ENCODE measurements at regions not wholly inside any gene's neighbourhood (a gene's known extent, or its start where the extent isn't known, plus 50 kb on each side); places are given as distances from the start of the nearest gene placed in this dataset.

- Histone ChIP-seq H3K27me3 (ENCODE audit: insufficient read depth, low read depth) (peaks cover 24% of the 10 kb centered on the region; the same call in 1 of the 2 replicates), H2AFZ (no peak overlapping the region), H3K4me1 (replicated peaks; ENCODE audit: insufficient read depth) (no peaks in the 10 kb centered on the region), H3K79me2 (ENCODE audit: low read depth) (no peaks in the 10 kb centered on the region), H3K27ac (no peak overlapping the region), H3K9me2 (ENCODE audit: insufficient read depth) (no peaks in the 10 kb centered on the region), H3F3A (ENCODE audit: insufficient read depth, low read depth) (no peaks in the 10 kb centered on the region), H3K9me3 (ENCODE audit: insufficient read depth, low read depth) (no peaks in the 10 kb centered on the region), H4K20me1 (ENCODE audit: insufficient read depth) (no peaks in the 10 kb centered on the region), H3K4me2 (no peak overlapping the region), H3K4me3 (no peak overlapping the region), H3K36me3 (ENCODE audit: low read depth) (no peaks in the 10 kb centered on the region)
- TF ChIP-seq CTCF (conservative IDR thresholded peaks at IDR 0.05): no peak
- TF ChIP-seq EZH2 (IDR thresholded peaks at IDR 0.05; ENCODE audit: low read depth): no peak
- DNase-seq: no peak
- no TSS peak for BruUV-seq (replicated peaks)
- ChIA-PET CTCF (no interaction called here), POLR2A (ENCODE audit: unreplicated experiment) (no interaction called here)
- intact Hi-C loops (cut with micrococcal nuclease; ENCODE audit: unreplicated experiment): no loop called here
Measured at GRCh38 chr15:98217356-98217755, 256.9 kb downstream of the ARRDC4 start.

GRCh38 chr15:98221144-98221543 is 260.6 kb downstream of the ARRDC4 start:
- no TSS peak for BruUV-seq (replicated peaks)
- Histone ChIP-seq H3K9me2 (ENCODE audit: insufficient read depth) (no peaks in the 10 kb centered on the region), H3K27me3 (ENCODE audit: insufficient read depth, low read depth) (no peaks in the 10 kb centered on the region), H3K4me1 (replicated peaks; ENCODE audit: insufficient read depth) (no peaks in the 10 kb centered on the region), H2AFZ (no peak overlapping the region), H3K4me3 (no peak overlapping the region), H4K20me1 (ENCODE audit: insufficient read depth) (no peaks in the 10 kb centered on the region), H3K4me2 (no peak overlapping the region), H3K79me2 (ENCODE audit: low read depth) (no peaks in the 10 kb centered on the region), H3K9me3 (ENCODE audit: insufficient read depth, low read depth) (no peaks in the 10 kb centered on the region), H3K36me3 (ENCODE audit: low read depth) (no peaks in the 10 kb centered on the region), H3F3A (ENCODE audit: insufficient read depth, low read depth) (no peaks in the 10 kb centered on the region), H3K27ac (no peak overlapping the region)
- DNase-seq: no peak
- no peak for TF ChIP-seq CTCF (conservative IDR thresholded peaks at IDR 0.05)
- no peak for TF ChIP-seq EZH2 (IDR thresholded peaks at IDR 0.05; ENCODE audit: low read depth)
- ChIA-PET CTCF (no interaction called here), POLR2A (ENCODE audit: unreplicated experiment) (no interaction called here)
- intact Hi-C loops (cut with micrococcal nuclease; ENCODE audit: unreplicated experiment): no loop called here

GRCh38 chr15:98221577-98221976 is 261.1 kb downstream of the ARRDC4 start:
- Histone ChIP-seq H3K27ac (no peak overlapping the region), H3K9me2 (ENCODE audit: insufficient read depth) (no peaks in the 10 kb centered on the region), H3K9me3 (ENCODE audit: insufficient read depth, low read depth) (no peaks in the 10 kb centered on the region), H3K27me3 (ENCODE audit: insufficient read depth, low read depth) (no peaks in the 10 kb centered on the region), H4K20me1 (ENCODE audit: insufficient read depth) (no peaks in the 10 kb centered on the region), H2AFZ (no peak overlapping the region), H3K4me1 (replicated peaks; ENCODE audit: insufficient read depth) (no peaks in the 10 kb centered on the region), H3K4me3 (no peak overlapping the region), H3F3A (ENCODE audit: insufficient read depth, low read depth) (no peaks in the 10 kb centered on the region), H3K79me2 (ENCODE audit: low read depth) (no peaks in the 10 kb centered on the region), H3K36me3 (ENCODE audit: low read depth) (no peaks in the 10 kb centered on the region), H3K4me2 (no peak overlapping the region)
- no TSS peak for BruUV-seq (replicated peaks)
- CTCF ChIA-PET: no interaction called here
- intact Hi-C loops (cut with micrococcal nuclease; ENCODE audit: unreplicated experiment): no loop called here
- DNase-seq: no peak
- POLR2A ChIA-PET (ENCODE audit: unreplicated experiment): no interaction called here
- no peak for TF ChIP-seq EZH2 (IDR thresholded peaks at IDR 0.05; ENCODE audit: low read depth)
- no peak for TF ChIP-seq CTCF (conservative IDR thresholded peaks at IDR 0.05)
